ENCODE measurements at regions not wholly inside any gene's neighbourhood (a gene's known extent, or its start where the extent isn't known, plus 50 kb on each side); places are given as distances from the start of the nearest gene placed in this dataset.

DNA sequence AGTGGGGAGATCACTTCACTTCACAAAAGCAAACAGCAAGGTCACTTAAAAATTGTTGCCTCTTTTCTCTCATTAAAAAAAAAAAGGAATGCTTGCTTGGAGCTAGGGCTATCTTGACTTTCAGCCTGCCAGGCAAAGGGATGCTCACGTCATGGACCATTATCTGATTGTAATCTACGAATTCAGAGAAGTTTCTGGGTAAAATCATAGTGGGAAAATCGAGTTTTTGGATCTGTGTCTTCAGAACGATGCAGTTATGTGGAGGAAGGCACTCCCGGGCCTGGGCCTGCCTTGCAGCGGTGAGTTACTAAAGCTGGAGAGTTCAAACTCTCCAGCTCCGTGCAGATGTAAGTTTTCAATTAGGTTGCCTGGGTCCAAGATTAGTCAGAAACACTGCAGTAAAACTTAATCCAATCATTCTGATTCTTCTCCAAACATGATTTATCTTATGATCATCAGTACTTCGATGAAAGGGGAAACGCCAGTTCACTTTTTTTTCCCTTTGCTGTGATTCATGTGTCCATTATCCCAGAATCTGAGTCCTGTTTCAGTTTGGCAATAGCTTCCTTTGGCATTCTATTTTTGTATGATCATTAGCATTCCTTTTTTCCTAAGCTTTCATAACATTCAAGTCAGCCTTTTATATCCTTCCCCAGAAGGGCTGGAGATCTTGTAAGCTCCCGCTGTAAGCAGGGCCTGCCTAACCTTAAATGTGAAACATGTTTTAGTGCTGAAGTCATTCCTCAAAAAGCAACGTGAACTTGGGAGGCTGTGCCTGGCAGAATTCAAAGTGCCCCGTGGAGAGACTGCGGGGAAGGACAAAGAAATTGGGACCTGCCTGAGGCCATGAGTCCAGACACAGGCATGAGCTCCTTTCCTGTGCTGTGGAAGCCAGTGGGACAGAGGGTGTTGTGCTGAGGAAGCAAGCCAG, 119.3 kb upstream of the TWIST2 start:
- no peak overlapping the region for H3K27ac Mint-ChIP-seq
- DNase-seq (ENCODE audit: low spot score, unreplicated experiment): no peak
- H3K36me3 Mint-ChIP-seq (ENCODE audit: insufficient read depth): no peaks in the 10 kb centered on the region
- H3K27me3 Mint-ChIP-seq: peaks cover 39% of the 10 kb centered on the region
- peaks cover 3% of the 10 kb centered on the region for H3K9me3 Mint-ChIP-seq (ENCODE audit: low read depth)
- no peaks in the 10 kb centered on the region for H3K4me1 Mint-ChIP-seq (ENCODE audit: low read depth)
- H3K4me3 Mint-ChIP-seq (ENCODE audit: low read depth): no peak overlapping the region
- TF ChIP-seq, protein P1, sequence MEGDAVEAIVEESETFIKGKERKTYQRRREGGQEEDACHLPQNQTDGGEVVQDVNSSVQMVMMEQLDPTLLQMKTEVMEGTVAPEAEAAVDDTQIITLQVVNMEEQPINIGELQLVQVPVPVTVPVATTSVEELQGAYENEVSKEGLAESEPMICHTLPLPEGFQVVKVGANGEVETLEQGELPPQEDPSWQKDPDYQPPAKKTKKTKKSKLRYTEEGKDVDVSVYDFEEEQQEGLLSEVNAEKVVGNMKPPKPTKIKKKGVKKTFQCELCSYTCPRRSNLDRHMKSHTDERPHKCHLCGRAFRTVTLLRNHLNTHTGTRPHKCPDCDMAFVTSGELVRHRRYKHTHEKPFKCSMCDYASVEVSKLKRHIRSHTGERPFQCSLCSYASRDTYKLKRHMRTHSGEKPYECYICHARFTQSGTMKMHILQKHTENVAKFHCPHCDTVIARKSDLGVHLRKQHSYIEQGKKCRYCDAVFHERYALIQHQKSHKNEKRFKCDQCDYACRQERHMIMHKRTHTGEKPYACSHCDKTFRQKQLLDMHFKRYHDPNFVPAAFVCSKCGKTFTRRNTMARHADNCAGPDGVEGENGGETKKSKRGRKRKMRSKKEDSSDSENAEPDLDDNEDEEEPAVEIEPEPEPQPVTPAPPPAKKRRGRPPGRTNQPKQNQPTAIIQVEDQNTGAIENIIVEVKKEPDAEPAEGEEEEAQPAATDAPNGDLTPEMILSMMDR (IDR thresholded peaks at IDR 0.05; ENCODE audit: unreplicated experiment): no peak

DNA sequence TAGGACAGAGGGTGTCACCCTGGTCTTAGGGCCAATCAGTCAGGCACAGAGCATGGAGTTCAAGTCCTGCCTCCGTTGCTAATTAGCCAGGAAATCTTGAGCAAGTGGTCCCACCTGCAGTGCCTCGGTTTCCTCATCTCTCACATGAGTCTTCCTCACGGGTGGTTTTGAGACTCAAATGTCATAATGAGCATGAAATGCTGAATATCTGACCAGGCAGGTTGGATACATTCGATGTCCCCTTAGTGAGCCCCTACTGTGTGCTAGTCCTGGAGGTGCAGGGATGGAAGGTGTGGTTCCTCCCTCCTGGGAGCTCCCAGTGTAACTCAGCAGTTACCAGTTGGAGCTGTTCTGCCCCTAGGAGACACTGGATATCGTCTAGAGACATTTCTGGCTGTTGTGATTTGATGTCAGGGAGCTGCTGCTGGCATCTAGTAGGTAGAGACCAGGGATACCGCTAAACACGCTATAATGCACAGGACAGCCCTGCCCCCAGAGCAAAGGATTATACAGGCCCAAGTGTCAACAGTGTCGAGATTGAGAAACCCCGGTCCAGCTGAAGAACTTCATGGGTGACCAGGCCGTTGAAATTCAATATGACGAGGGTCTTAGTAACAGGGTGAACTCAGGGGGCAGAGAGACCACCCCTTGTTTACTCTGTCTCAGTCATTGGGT, 118.5 kb upstream of the TWIST2 start:
- no peaks in the 10 kb centered on the region for H3K36me3 Mint-ChIP-seq (ENCODE audit: insufficient read depth)
- H3K9me3 Mint-ChIP-seq (ENCODE audit: low read depth): peaks cover 3% of the 10 kb centered on the region
- no peaks in the 10 kb centered on the region for H3K4me1 Mint-ChIP-seq (ENCODE audit: low read depth)
- no peak overlapping the region for H3K27ac Mint-ChIP-seq
- no peak overlapping the region for H3K4me3 Mint-ChIP-seq (ENCODE audit: low read depth)
- no peak for DNase-seq (ENCODE audit: low spot score, unreplicated experiment)
- H3K27me3 Mint-ChIP-seq: peaks cover 31% of the 10 kb centered on the region
- TF ChIP-seq, protein P1 (IDR thresholded peaks at IDR 0.05; ENCODE audit: unreplicated experiment): no peak

- H3K27ac Mint-ChIP-seq: no peak overlapping the region
- TF ChIP-seq, protein P1 (IDR thresholded peaks at IDR 0.05; ENCODE audit: unreplicated experiment): no peak
- DNase-seq (ENCODE audit: low spot score, unreplicated experiment): no peak
- no peaks in the 10 kb centered on the region for H3K36me3 Mint-ChIP-seq (ENCODE audit: insufficient read depth)
- H3K4me1 Mint-ChIP-seq (ENCODE audit: low read depth): no peaks in the 10 kb centered on the region
- H3K9me3 Mint-ChIP-seq (ENCODE audit: low read depth): peaks cover 3% of the 10 kb centered on the region
- peaks cover 29% of the 10 kb centered on the region for H3K27me3 Mint-ChIP-seq
- no peak overlapping the region for H3K4me3 Mint-ChIP-seq (ENCODE audit: low read depth)
Observed at GRCh38 chr2:238730001-238730669, 117.8 kb upstream of the TWIST2 start.

- Mint-ChIP-seq H3K9me3 (ENCODE audit: low read depth) (peaks cover 3% of the 10 kb centered on the region), H3K27ac (no peak overlapping the region), H3K4me3 (ENCODE audit: low read depth) (no peak overlapping the region), H3K4me1 (ENCODE audit: low read depth) (no peaks in the 10 kb centered on the region), H3K36me3 (ENCODE audit: insufficient read depth) (no peaks in the 10 kb centered on the region), H3K27me3 (peaks cover 31% of the 10 kb centered on the region)
- TF ChIP-seq, protein P1 (IDR thresholded peaks at IDR 0.05; ENCODE audit: unreplicated experiment): no peak
- DNase-seq (ENCODE audit: low spot score, unreplicated experiment): no peak
Observed at GRCh38 chr2:238730881-238731280, 117.0 kb upstream of the TWIST2 start.

GRCh38 chr2:238731961-238732360, 115.9 kb upstream of the TWIST2 start:
- H3K4me3 Mint-ChIP-seq (ENCODE audit: low read depth): no peak overlapping the region
- H3K36me3 Mint-ChIP-seq (ENCODE audit: insufficient read depth): no peaks in the 10 kb centered on the region
- no peak overlapping the region for H3K27ac Mint-ChIP-seq
- H3K4me1 Mint-ChIP-seq (ENCODE audit: low read depth): no peaks in the 10 kb centered on the region
- no peak for DNase-seq (ENCODE audit: low spot score, unreplicated experiment)
- peaks cover 27% of the 10 kb centered on the region for H3K27me3 Mint-ChIP-seq
- TF ChIP-seq, protein P1 (IDR thresholded peaks at IDR 0.05; ENCODE audit: unreplicated experiment): no peak
- H3K9me3 Mint-ChIP-seq (ENCODE audit: low read depth): no peaks in the 10 kb centered on the region
